ENCODE measurements at regions not wholly inside any gene's neighbourhood (a gene's known extent, or its start where the extent isn't known, plus 50 kb on each side); places are given as distances from the start of the nearest gene placed in this dataset.

GRCh38 chr2:144156736-144157640 lies 362.9 kb downstream of the ZEB2 start:
- no peak overlapping the region for H3K4me3 Mint-ChIP-seq
- H3K9me3 Mint-ChIP-seq: no peaks in the 10 kb centered on the region

GRCh38 chr2:144154205-144154604 lies 365.7 kb downstream of the ZEB2 start:
- H3K4me3 Mint-ChIP-seq: no peak overlapping the region
- H3K27me3 Mint-ChIP-seq: no peaks in the 10 kb centered on the region
- no peak overlapping the region for H3K27ac Mint-ChIP-seq (ENCODE audit: low read depth)
- H3K9me3 Mint-ChIP-seq: no peaks in the 10 kb centered on the region
- ATAC-seq (replicated peaks; ENCODE audit: extremely low read depth, poor library complexity, severe bottlenecking) (no peak), DNase-seq (ENCODE audit: low spot score in 2 of 2) (no peak)
- no peaks in the 10 kb centered on the region for H3K36me3 Mint-ChIP-seq (ENCODE audit: insufficient read depth)
- no peaks in the 10 kb centered on the region for H3K4me1 Mint-ChIP-seq

More at GRCh38 chr2:144156736-144157640, 362.9 kb downstream of the ZEB2 start:
- H3K27ac Mint-ChIP-seq (ENCODE audit: low read depth): no peak overlapping the region
- no peaks in the 10 kb centered on the region for H3K27me3 Mint-ChIP-seq
- H3K36me3 Mint-ChIP-seq (ENCODE audit: insufficient read depth): no peaks in the 10 kb centered on the region
- ATAC-seq (replicated peaks; ENCODE audit: extremely low read depth, poor library complexity, severe bottlenecking) (no peak), DNase-seq (ENCODE audit: low spot score in 2 of 2) (no peak)
- no peaks in the 10 kb centered on the region for H3K4me1 Mint-ChIP-seq

GRCh38 chr2:144152817-144153271 lies 367.1 kb downstream of the ZEB2 start:
- Mint-ChIP-seq H3K9me3 (no peaks in the 10 kb centered on the region), H3K36me3 (ENCODE audit: insufficient read depth) (no peaks in the 10 kb centered on the region), H3K4me1 (no peaks in the 10 kb centered on the region), H3K27me3 (no peaks in the 10 kb centered on the region), H3K4me3 (no peak overlapping the region), H3K27ac (ENCODE audit: low read depth) (no peak overlapping the region)
- ATAC-seq (replicated peaks; ENCODE audit: extremely low read depth, poor library complexity, severe bottlenecking) (no peak), DNase-seq (ENCODE audit: low spot score in 2 of 2) (no peak)

- Mint-ChIP-seq H3K4me3 (no peak overlapping the region), H3K27me3 (no peaks in the 10 kb centered on the region), H3K27ac (ENCODE audit: low read depth) (no peak overlapping the region), H3K9me3 (no peaks in the 10 kb centered on the region), H3K4me1 (no peaks in the 10 kb centered on the region), H3K36me3 (ENCODE audit: insufficient read depth) (no peaks in the 10 kb centered on the region)
- DNase-seq (ENCODE audit: low spot score in 2 of 2): no peak
- ATAC-seq (replicated peaks; ENCODE audit: extremely low read depth, poor library complexity, severe bottlenecking): no peak
Observed at GRCh38 chr2:144151851-144152250, 368.1 kb downstream of the ZEB2 start.

- Mint-ChIP-seq H3K9me3 (no peaks in the 10 kb centered on the region), H3K4me3 (no peak overlapping the region), H3K27me3 (no peaks in the 10 kb centered on the region), H3K27ac (ENCODE audit: low read depth) (no peak overlapping the region), H3K36me3 (ENCODE audit: insufficient read depth) (no peaks in the 10 kb centered on the region), H3K4me1 (no peaks in the 10 kb centered on the region)
- ATAC-seq (replicated peaks; ENCODE audit: extremely low read depth, poor library complexity, severe bottlenecking): no peak
- no peak for DNase-seq (ENCODE audit: low spot score in 2 of 2)
Observed at GRCh38 chr2:144151405-144151804, 368.5 kb downstream of the ZEB2 start.

- H3K36me3 Mint-ChIP-seq (ENCODE audit: insufficient read depth): peaks cover 2% of the 10 kb centered on the region
- no peak for ATAC-seq (replicated peaks; ENCODE audit: extremely low read depth, poor library complexity, severe bottlenecking)
- no peak overlapping the region for H3K4me3 Mint-ChIP-seq
Observed at GRCh38 chr2:144147356-144147755, 372.6 kb downstream of the ZEB2 start.

GRCh38 chr2:144146876-144147275 lies 373.0 kb downstream of the ZEB2 start:
- H3K36me3 Mint-ChIP-seq (ENCODE audit: insufficient read depth): peaks cover 2% of the 10 kb centered on the region
- no peak overlapping the region for H3K27ac Mint-ChIP-seq (ENCODE audit: low read depth)
- DNase-seq (ENCODE audit: low spot score in 2 of 2) (no peak), ATAC-seq (replicated peaks; ENCODE audit: extremely low read depth, poor library complexity, severe bottlenecking) (no peak)
- no peaks in the 10 kb centered on the region for H3K4me1 Mint-ChIP-seq
- no peaks in the 10 kb centered on the region for H3K27me3 Mint-ChIP-seq
- H3K9me3 Mint-ChIP-seq: no peaks in the 10 kb centered on the region
- no peak overlapping the region for H3K4me3 Mint-ChIP-seq

More at GRCh38 chr2:144147356-144147755, 372.6 kb downstream of the ZEB2 start:
- Mint-ChIP-seq H3K27me3 (no peaks in the 10 kb centered on the region), H3K27ac (ENCODE audit: low read depth) (no peak overlapping the region), H3K9me3 (no peaks in the 10 kb centered on the region), H3K4me1 (no peaks in the 10 kb centered on the region)
- DNase-seq (ENCODE audit: low spot score in 2 of 2): no peak

- no peak for DNase-seq (ENCODE audit: low spot score in 2 of 2)
- no peaks in the 10 kb centered on the region for H3K27me3 Mint-ChIP-seq
- no peaks in the 10 kb centered on the region for H3K4me1 Mint-ChIP-seq
- H3K36me3 Mint-ChIP-seq (ENCODE audit: insufficient read depth): peaks cover 4% of the 10 kb centered on the region
- no peak for ATAC-seq (replicated peaks; ENCODE audit: extremely low read depth, poor library complexity, severe bottlenecking)
- no peaks in the 10 kb centered on the region for H3K9me3 Mint-ChIP-seq
- no peak overlapping the region for H3K4me3 Mint-ChIP-seq
- no peak overlapping the region for H3K27ac Mint-ChIP-seq (ENCODE audit: low read depth)
Observed at GRCh38 chr2:144146076-144146475, 373.8 kb downstream of the ZEB2 start.

- Mint-ChIP-seq H3K27ac (ENCODE audit: low read depth) (no peak overlapping the region), H3K9me3 (no peaks in the 10 kb centered on the region), H3K4me3 (no peak overlapping the region), H3K27me3 (no peaks in the 10 kb centered on the region), H3K36me3 (ENCODE audit: insufficient read depth) (peaks cover 5% of the 10 kb centered on the region), H3K4me1 (no peaks in the 10 kb centered on the region)
- ATAC-seq (replicated peaks; ENCODE audit: extremely low read depth, poor library complexity, severe bottlenecking) (no peak), DNase-seq (ENCODE audit: low spot score in 2 of 2) (no peak)
Observed at GRCh38 chr2:144143294-144144151, 376.4 kb downstream of the ZEB2 start.

- no peaks in the 10 kb centered on the region for H3K4me1 Mint-ChIP-seq
- H3K4me3 Mint-ChIP-seq: no peak overlapping the region
- H3K27me3 Mint-ChIP-seq: no peaks in the 10 kb centered on the region
- H3K9me3 Mint-ChIP-seq: no peaks in the 10 kb centered on the region
- H3K27ac Mint-ChIP-seq (ENCODE audit: low read depth): no peak overlapping the region
- H3K36me3 Mint-ChIP-seq (ENCODE audit: insufficient read depth): peaks cover 5% of the 10 kb centered on the region
- ATAC-seq (replicated peaks; ENCODE audit: extremely low read depth, poor library complexity, severe bottlenecking) (no peak), DNase-seq (ENCODE audit: low spot score in 2 of 2) (no peak)
Observed at GRCh38 chr2:144140891-144141290, 379.0 kb downstream of the ZEB2 start.

GRCh38 chr2:144137705-144138428 lies 382.1 kb downstream of the ZEB2 start:
- ATAC-seq (replicated peaks; ENCODE audit: extremely low read depth, poor library complexity, severe bottlenecking) (no peak), DNase-seq (ENCODE audit: low spot score in 2 of 2) (no peak)
- no peaks in the 10 kb centered on the region for H3K9me3 Mint-ChIP-seq
- H3K36me3 Mint-ChIP-seq (ENCODE audit: insufficient read depth): peaks cover 3% of the 10 kb centered on the region
- no peak overlapping the region for H3K4me3 Mint-ChIP-seq
- H3K27me3 Mint-ChIP-seq: no peaks in the 10 kb centered on the region
- H3K4me1 Mint-ChIP-seq: no peaks in the 10 kb centered on the region
- no peak overlapping the region for H3K27ac Mint-ChIP-seq (ENCODE audit: low read depth)

- Mint-ChIP-seq H3K4me3 (no peak overlapping the region), H3K36me3 (ENCODE audit: insufficient read depth) (peaks cover 3% of the 10 kb centered on the region), H3K4me1 (no peaks in the 10 kb centered on the region), H3K27me3 (no peaks in the 10 kb centered on the region), H3K9me3 (no peaks in the 10 kb centered on the region), H3K27ac (ENCODE audit: low read depth) (no peak overlapping the region)
- ATAC-seq (replicated peaks; ENCODE audit: extremely low read depth, poor library complexity, severe bottlenecking): no peak
- no peak for DNase-seq (ENCODE audit: low spot score in 2 of 2)
Observed at GRCh38 chr2:144137272-144137671, 382.6 kb downstream of the ZEB2 start.
